CD4-positive, alpha-beta T cell treated with Interleukin-15 for 1 hour (primary cell): ENCODE measurements at regions not wholly inside any gene's neighbourhood (a gene's known extent, or its start where the extent isn't known, plus 50 kb on each side); places are given as distances from the start of the nearest gene placed in this dataset.

Source experiments
- DNase-seq: peaks from one replicate; pipeline ENCODE4 v3.0.0-alpha.2; 2020

GRCh38 chr19:29263305-29264135 is 50.6 kb upstream of the UQCRFS1 start:
- DNase-seq: peak; percentile 61

DNA sequence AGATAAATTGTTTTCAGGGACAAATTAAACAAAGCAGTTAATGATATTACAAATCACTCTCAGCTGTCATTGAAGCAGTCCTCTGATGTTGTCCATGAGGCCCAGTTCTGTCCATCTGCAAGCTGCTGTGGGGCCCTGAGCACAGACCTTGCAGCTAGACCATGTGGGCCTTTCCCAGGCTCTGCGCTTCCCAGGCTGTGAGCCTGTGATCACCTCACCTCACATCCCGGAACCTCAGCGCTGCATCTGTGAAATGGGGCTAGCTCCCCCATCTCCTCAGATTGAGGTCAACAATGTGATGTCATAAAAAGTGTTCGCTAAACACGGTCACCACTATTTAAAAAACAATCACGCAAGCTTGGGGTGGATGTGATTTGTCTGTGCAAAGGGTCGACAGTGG is 51.9 kb upstream of the UQCRFS1 start:
- no peak for DNase-seq

GRCh38 chr19:29265436-29265835 is 52.5 kb upstream of the UQCRFS1 start:
- DNase-seq: no peak

GRCh38 chr19:29266001-29266400 is 53.0 kb upstream of the UQCRFS1 start:
- DNase-seq: no peak

DNA sequence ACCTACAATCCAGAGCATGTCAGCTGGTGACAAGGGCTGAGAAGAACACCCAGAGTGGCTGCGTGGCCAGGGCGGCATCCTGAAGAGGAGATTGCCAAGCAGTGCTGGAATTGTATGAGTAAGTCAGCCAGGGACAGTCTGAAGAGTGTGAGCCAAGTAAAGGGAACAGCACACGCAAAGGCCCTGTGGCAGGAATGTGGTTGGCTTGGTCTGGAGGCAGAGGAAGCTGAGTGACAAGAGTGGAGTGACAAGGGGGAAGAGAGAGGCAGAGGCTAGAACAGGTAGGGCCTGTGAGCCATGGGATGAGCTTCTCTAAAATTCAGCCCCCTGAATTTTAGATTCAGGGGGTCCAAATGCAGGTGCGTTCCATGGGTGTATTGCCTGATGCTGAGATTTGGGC is 53.7 kb upstream of the UQCRFS1 start:
- DNase-seq: no peak

DNA sequence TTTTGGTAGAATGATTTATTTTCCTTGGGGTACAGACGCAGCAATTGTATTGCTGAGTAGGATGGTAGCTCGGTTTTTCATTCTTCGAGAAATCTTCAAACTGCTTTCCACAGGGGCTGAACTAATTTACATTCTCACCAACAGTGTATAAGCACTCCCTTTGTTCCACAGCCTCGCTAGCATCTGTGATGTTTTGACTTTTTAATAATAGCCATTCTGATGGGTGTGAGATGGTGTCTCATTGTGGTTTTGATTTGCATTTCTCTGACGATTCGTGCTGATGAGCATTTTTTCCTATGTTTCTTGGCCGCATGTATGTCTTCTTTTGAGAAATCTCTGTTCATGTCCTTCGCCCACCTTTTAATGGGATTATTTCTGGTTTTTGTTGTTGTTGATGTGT is 54.8 kb upstream of the UQCRFS1 start:
- no peak for DNase-seq

- no peak for DNase-seq
These were observed 55.2 kb upstream of the UQCRFS1 start for GRCh38 chr19:29268103-29268502.

- no peak for DNase-seq
These were observed 55.9 kb upstream of the UQCRFS1 start for GRCh38 chr19:29268721-29269393.

GRCh38 chr19:29269641-29270040 is 56.7 kb upstream of the UQCRFS1 start:
- DNase-seq: no peak

- no peak for DNase-seq
These were observed 58.4 kb upstream of the UQCRFS1 start for GRCh38 chr19:29271341-29271740.

DNA sequence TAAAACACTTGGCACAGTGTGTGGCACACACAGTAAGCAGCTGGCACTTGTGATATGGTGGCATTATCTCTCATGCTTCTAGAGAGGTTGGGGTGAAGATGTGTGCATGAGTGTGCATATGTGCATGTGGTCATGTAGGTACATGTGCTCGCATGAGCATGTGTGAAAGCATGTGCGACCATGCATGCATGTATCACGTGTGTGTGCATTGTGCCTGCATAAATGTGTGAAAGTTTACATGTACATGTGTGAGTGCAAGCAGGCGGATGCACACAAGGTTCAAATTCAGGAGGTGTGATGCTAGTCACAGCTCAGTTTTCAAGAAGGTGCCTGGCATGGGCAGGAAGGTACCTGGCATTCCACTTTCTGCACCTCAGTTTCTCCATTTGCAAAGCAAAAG is 59.0 kb upstream of the UQCRFS1 start:
- no peak for DNase-seq

DNA sequence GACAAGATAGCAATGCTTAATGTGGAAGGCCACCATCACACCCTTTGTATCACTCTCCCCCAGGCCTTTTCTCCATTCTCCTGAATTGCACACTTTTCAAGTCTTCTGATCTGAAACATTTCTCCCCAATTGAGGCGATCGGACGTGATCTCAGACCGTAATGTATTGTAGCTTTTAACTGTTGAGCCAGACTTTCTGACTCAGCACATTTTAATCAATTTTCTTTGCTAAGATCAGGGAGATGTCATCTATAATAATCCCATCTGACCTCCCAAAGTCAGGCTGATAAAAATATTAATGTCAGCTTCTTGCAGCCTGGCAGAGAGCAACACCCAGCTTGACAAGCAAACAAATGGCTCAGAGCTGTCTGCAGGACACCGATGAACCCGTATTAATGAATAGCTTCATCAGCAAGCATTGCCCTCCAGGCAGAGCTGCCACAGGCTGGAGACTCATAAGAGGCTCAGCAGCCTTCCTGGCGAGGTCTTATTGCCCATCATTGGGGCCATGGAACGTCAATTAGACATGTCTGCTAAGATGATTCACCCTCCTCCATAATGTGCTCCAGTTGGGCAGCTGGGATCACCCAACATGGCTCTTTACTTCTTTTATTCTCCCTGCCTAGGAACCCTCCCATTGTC is 60.2 kb upstream of the UQCRFS1 start:
- DNase-seq: no peak

DNA sequence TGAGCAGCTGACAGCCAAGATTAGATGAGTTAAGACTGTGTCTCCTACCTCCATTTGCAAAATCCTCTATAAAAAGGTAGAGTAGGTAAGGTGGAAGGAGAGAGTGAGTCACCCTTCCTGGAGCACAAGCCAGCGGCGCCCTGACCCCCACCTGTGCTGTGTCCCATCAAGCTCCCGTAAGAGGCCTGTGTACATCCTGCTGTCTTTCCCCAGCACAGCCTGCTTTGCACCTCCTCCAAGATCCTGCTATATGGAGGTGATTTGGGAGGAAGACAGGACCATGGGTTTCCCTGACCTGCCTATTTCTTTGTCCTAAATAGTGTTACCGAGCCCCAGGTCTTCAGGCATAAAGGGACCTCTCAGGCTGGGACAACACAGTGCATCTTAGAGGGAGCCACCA is 62.3 kb upstream of the UQCRFS1 start:
- no peak for DNase-seq

DNA sequence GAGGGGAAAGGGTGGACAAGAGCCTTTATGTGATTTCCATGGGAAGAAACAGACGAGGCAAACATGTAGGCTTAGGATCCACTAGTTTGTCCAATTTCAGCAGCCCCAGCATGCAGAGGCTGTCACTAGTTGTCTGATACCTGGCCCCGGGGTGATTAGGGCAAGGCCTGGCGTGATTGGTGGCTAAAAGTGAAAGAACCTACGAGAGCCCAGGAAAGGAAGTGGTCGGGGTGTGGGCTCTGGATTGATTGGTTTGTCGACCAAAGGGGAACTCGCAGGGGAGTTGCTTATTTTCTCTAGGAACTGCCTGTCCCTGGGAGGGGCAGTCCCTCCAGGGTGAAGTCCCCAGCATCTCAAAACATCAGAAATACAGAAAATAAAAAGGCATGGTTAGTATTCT is 64.2 kb upstream of the UQCRFS1 start:
- DNase-seq: peak; percentile 66

DNA sequence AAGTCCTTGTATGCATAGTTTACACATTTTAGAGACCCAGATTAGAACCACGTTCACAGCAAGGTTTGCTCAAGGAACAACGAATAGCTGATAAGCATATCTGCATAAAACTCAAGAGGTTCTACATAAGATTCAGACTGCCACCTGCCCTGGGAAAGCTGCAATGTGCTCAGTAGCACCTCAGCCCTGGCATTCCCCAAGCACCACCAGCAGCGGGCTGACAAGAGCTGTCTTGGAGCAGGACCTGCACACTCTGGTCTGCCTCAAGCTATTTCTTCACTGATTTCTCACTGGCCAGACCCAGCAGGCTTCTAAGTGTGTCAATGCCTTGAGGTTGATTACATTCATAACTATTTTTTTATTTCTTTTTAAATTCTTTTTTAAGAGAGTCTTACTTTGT is 65.8 kb upstream of the UQCRFS1 start:
- DNase-seq: no peak

DNA sequence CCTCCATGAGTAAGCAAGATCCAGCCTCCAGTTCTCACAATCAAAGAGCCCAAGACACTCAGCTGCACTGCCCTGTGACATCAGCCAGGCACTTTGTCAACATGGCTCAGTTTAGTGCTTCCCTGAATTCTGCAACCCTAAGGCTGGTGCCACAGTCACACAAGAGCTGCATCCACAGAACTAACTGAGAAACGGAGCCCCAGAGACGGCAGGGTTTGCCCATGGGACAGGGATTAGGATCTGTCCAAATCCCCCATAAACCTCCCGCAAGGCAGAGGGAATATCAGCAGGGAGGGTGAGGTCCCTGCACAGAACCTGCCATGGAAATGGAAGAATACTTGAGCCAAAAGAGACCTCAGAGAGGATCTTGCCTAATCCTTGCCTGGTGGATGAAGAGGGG is 70.4 kb upstream of the UQCRFS1 start:
- DNase-seq: no peak

DNA sequence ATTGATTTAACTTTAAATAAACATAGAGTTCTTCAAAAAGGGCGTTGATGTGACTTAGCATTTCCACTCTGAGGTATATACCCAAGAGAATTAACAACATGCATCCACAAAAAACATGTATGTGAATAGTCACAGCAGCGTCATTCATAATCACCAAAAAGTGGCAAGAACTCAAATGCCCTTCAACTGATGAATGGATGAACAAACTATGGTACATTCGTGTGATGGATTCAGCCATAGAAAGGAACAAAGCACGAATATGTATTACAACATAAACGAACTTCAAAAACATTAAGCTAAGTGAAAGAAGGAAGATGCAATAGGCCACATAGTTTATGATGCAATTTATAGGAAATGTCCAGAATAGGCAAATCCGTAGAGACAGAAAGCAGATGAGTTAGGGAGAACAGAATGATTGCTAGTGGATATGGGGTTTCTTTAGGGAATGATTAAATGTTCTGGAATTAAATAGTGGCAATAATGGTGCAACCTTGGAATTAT is 72.3 kb upstream of the UQCRFS1 start:
- DNase-seq: no peak

GRCh38 chr19:29285878-29286277 is 72.9 kb upstream of the UQCRFS1 start:
- no peak for DNase-seq

DNA sequence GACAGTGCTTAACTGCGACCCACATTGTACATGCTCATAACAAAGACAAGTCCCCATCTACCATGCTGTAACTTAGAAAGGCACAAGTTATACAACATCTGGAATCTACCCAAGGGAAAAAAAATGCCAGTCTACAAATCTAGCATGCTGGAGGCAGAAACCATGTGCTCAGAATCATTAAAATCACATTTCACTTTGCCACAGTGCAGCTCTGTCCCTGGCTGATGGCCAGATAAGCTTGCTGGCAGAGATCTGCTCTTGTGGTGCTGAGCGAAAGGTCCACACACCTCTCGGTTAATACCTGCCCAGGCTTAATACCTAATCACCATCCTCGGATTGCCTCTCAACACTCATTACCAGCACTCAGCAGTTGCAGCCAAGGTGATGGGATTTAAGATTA is 74.1 kb upstream of the UQCRFS1 start:
- no peak for DNase-seq

- DNase-seq: no peak
These were observed 75.3 kb upstream of the UQCRFS1 start for GRCh38 chr19:29288256-29288655.

DNA sequence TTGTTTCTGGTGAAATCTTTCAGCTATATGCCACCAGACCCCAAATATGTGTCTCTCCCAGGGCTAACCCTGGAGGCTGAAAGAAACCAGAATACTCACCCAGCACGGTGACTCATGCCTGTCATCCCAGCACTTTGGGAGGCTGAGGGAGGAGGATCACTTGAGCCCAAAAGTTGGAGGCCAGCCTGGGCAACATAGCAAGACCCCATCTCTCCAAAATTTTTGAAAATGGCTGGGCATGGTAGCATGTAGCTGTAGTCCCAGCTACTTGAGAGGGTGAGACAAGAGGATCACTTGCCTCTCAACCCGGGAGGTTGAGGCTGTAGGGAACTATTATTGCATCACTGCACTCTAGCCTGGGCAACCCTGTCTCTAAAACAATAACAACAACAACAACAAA is 76.1 kb upstream of the UQCRFS1 start:
- DNase-seq: no peak

GRCh38 chr19:29290853-29291252 is 77.9 kb upstream of the UQCRFS1 start:
- no peak for DNase-seq

GRCh38 chr19:29292153-29292552 is 79.2 kb upstream of the UQCRFS1 start:
- no peak for DNase-seq

GRCh38 chr19:29292562-29292961 is 79.6 kb upstream of the UQCRFS1 start:
- DNase-seq: no peak
